Activated T-helper 1 cell treated with anti-CD3 and anti-CD28 coated beads, Interleukin-12 subunit alpha, Interleukin-12 subunit beta, Interleukin-2, Interleukin-4 antibody, amounts not matched to agents 30 ng/mL and 10 ng/mL and 1 ng/mL, durations not matched to agents 14 hours and 24 hours and 36 hours (primary cell): ENCODE measurements at regions not wholly inside any gene's neighbourhood (a gene's known extent, or its start where the extent isn't known, plus 50 kb on each side); places are given as distances from the start of the nearest gene placed in this dataset.

Experiments
- DNase-seq: peaks from one replicate; pipeline ENCODE4 v3.0.0; 2021; ENCODE audit warnings: low spot score
- H3K27ac Mint-ChIP-seq: one replicate; pipeline ENCODE4 v1.8.0; 2021; ENCODE audit warnings: mild to moderate bottlenecking, mixed read lengths
- H3K27me3 Mint-ChIP-seq: one replicate; pipeline ENCODE4 v1.8.0; 2022; ENCODE audit warnings: mild to moderate bottlenecking, moderate library complexity, mixed read lengths; ENCODE audit not compliant: insufficient read depth
- H3K36me3 Mint-ChIP-seq: one replicate; pipeline ENCODE4 v1.8.0; 2021; ENCODE audit warnings: low read depth, mixed read lengths
- H3K4me1 Mint-ChIP-seq: one replicate; pipeline ENCODE4 v1.8.0; 2021; ENCODE audit warnings: low read depth, mixed read lengths
- H3K4me3 Mint-ChIP-seq: one replicate; pipeline ENCODE4 v1.8.0; 2021; ENCODE audit warnings: mild to moderate bottlenecking, moderate library complexity, mixed read lengths
- H3K9me3 Mint-ChIP-seq: one replicate; pipeline ENCODE4 v1.8.0; 2021; ENCODE audit warnings: mixed read lengths
- intact Hi-C: fragments of 100-400 bp; cut with micrococcal nuclease; formaldehyde crosslinking; loops from one replicate; pipeline ENCODE4 v1.15.1; 2024

- no peak overlapping the region for H3K27ac Mint-ChIP-seq
- H3K4me3 Mint-ChIP-seq = no peak overlapping the region
- no peaks in the 10 kb centered on the region for H3K27me3 Mint-ChIP-seq
- H3K9me3 Mint-ChIP-seq = no peaks in the 10 kb centered on the region
- H3K4me1 Mint-ChIP-seq = no peaks in the 10 kb centered on the region
- DNase-seq = no peak
- H3K36me3 Mint-ChIP-seq = no peaks in the 10 kb centered on the region
- intact Hi-C loops = no loop called here
Measured at GRCh38 chr10:108877095-108877561, 1046.2 kb downstream of the XPNPEP1 start.

GRCh38 chr10:108872854-108873253 lies 1050.5 kb downstream of the XPNPEP1 start:
- Mint-ChIP-seq H3K9me3 (no peaks in the 10 kb centered on the region), H3K27ac (no peak overlapping the region), H3K36me3 (no peaks in the 10 kb centered on the region), H3K27me3 (no peaks in the 10 kb centered on the region), H3K4me1 (no peaks in the 10 kb centered on the region), H3K4me3 (no peak overlapping the region)
- no peak for DNase-seq
- intact Hi-C loops = no loop called here

GRCh38 chr10:108868881-108869280 lies 1054.4 kb downstream of the XPNPEP1 start:
- no peaks in the 10 kb centered on the region for H3K27me3 Mint-ChIP-seq
- no peak overlapping the region for H3K27ac Mint-ChIP-seq
- DNase-seq = no peak
- peaks cover 4% of the 10 kb centered on the region for H3K9me3 Mint-ChIP-seq
- no peaks in the 10 kb centered on the region for H3K36me3 Mint-ChIP-seq
- no peaks in the 10 kb centered on the region for H3K4me1 Mint-ChIP-seq
- no peak overlapping the region for H3K4me3 Mint-ChIP-seq
- intact Hi-C loops = no loop called here

DNA sequence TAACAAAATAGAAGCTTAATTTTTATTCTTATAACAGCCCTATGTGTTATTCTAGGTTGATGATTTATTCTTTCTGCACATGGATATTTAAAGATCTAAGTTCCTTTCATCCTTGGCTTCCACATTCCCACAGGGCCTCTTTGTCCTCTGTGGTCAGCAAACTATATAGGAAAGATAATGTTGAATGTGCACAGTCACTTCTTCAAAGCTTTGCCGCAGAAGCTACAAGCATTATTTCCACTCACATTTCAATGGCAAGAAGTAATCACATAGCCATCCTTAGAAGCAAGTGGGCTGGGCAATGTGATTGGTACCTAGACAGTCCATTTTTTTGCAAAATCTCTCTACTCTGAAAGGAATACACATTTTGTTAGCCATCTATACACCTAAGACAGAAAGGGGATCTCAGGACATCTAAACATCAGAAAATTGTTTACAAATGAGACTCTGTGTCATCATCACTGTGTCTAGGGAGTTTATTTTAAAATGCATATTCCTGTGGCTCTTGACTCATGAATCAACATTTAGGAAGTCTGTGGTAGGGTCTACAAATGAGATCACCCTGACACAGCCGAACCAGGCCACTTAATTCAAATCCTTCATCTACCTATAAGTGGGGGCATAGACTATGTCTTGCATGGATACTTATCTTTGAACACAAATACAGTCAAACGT lies 1060.5 kb downstream of the XPNPEP1 start:
- intact Hi-C loops = no loop called here
- no peak overlapping the region for H3K27ac Mint-ChIP-seq
- no peaks in the 10 kb centered on the region for H3K27me3 Mint-ChIP-seq

DNA sequence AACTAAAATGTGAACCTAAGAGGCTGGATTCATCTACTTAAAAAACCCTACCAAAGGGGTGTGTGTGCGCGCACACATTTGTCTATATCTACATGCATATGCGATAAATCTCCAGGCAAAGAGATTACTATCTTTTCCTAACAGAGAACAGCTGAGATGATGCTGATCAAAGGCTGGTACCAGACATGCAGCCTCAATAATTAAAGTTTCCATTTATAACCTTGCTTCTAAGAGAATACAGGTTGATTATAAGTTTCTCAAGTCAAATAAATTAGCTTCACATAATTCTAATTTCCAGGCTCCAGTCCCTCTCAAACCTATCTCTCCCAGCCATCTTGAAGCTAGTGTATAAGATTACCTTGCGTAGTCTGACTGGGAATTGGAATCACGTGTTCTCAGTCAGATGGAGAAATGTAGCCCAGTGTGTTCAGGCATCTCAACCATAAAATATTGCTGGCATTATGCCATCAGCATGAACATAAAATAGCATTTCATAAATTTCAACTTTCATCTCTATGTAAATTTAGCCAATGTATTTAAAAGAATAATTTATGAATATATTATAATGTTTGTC lies 1062.0 kb downstream of the XPNPEP1 start:
- H3K9me3 Mint-ChIP-seq = no peaks in the 10 kb centered on the region
- H3K27ac Mint-ChIP-seq = no peak overlapping the region
- H3K4me1 Mint-ChIP-seq = no peaks in the 10 kb centered on the region
- no peak overlapping the region for H3K4me3 Mint-ChIP-seq
- DNase-seq = no peak
- H3K36me3 Mint-ChIP-seq = no peaks in the 10 kb centered on the region
- H3K27me3 Mint-ChIP-seq = no peaks in the 10 kb centered on the region
- intact Hi-C loops = no loop called here

More for the DNA sequence above, 1060.5 kb downstream of the XPNPEP1 start:
- no peak for DNase-seq
- H3K4me1 Mint-ChIP-seq = no peaks in the 10 kb centered on the region
- H3K9me3 Mint-ChIP-seq = peaks cover 4% of the 10 kb centered on the region
- H3K4me3 Mint-ChIP-seq = no peak overlapping the region
- H3K36me3 Mint-ChIP-seq = no peaks in the 10 kb centered on the region

GRCh38 chr10:108852211-108852610 lies 1071.1 kb downstream of the XPNPEP1 start:
- no peak for DNase-seq
- intact Hi-C loops = no loop called here
- Mint-ChIP-seq H3K4me1 (no peaks in the 10 kb centered on the region), H3K4me3 (no peak overlapping the region), H3K27ac (no peak overlapping the region), H3K27me3 (no peaks in the 10 kb centered on the region), H3K9me3 (no peaks in the 10 kb centered on the region), H3K36me3 (no peaks in the 10 kb centered on the region)

- peaks cover 3% of the 10 kb centered on the region for H3K9me3 Mint-ChIP-seq
- H3K4me1 Mint-ChIP-seq = no peaks in the 10 kb centered on the region
- no peaks in the 10 kb centered on the region for H3K27me3 Mint-ChIP-seq
- intact Hi-C loops = no loop called here
- H3K27ac Mint-ChIP-seq = no peak overlapping the region
- no peaks in the 10 kb centered on the region for H3K36me3 Mint-ChIP-seq
- DNase-seq = no peak
- no peak overlapping the region for H3K4me3 Mint-ChIP-seq
Measured at GRCh38 chr10:108850138-108850854, 1073.0 kb downstream of the XPNPEP1 start.

DNA sequence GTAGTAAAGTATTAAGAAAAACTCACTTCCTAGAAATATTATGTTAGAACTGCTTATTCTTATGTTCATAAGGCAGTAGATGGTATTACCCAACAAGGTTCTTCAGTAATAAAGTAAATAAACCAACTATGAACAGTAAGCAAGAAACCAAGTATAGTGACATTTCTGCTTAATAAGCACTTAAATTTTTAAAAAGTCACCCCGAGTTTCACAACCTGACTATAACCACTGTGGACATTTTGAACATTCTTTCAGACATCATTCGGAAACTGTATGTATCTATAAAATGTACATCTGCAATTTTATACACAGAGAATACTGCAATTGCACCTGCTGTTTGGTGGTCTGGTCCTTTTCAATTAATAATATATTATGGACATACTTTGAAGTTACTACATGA lies 1073.6 kb downstream of the XPNPEP1 start:
- intact Hi-C loops = no loop called here
- no peaks in the 10 kb centered on the region for H3K27me3 Mint-ChIP-seq
- H3K36me3 Mint-ChIP-seq = no peaks in the 10 kb centered on the region
- H3K9me3 Mint-ChIP-seq = peaks cover 3% of the 10 kb centered on the region
- no peak for DNase-seq
- no peak overlapping the region for H3K27ac Mint-ChIP-seq
- H3K4me1 Mint-ChIP-seq = no peaks in the 10 kb centered on the region
- H3K4me3 Mint-ChIP-seq = no peak overlapping the region

DNA sequence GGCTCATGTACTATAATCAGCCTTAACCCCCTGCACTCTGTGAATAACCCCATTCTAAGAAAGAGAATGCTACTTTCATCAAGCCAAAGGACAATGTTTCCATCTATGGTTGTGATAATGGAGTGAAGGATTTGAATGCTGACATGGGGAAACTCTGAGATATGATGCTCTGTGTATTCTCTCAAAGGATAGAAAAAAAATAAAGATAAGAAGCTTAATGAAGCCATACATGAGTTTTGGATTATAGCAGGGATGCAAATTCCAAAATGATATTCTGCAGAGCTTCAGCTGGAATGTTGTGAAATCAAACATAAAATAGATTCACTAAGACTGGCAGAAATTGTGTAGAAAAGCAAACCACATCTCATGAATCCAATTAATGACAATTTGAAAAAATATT lies 1074.1 kb downstream of the XPNPEP1 start:
- no peaks in the 10 kb centered on the region for H3K4me1 Mint-ChIP-seq
- intact Hi-C loops = no loop called here
- H3K36me3 Mint-ChIP-seq = no peaks in the 10 kb centered on the region

DNA sequence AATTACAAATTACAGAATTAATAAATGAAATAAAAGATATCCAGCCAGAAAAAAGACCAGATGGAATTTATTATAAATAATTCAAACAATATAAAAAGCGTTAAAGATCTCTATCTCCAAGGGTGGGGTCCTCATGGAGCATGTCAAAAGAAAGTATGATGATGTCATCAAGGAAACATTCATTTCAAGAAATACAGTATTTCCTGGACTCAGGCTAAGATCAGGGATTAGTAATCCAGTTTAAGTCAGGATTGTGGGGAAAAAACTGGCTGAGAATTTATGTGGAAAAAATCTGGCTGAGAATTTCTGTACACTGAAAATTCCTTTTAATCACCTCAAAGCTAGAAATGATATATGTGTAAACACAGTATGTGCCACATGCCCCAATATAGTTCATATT lies 1075.3 kb downstream of the XPNPEP1 start:
- intact Hi-C loops = no loop called here
- no peak overlapping the region for H3K27ac Mint-ChIP-seq
- no peaks in the 10 kb centered on the region for H3K4me1 Mint-ChIP-seq
- H3K9me3 Mint-ChIP-seq = peaks cover 3% of the 10 kb centered on the region
- H3K27me3 Mint-ChIP-seq = no peaks in the 10 kb centered on the region
- no peak for DNase-seq
- H3K4me3 Mint-ChIP-seq = no peak overlapping the region
- no peaks in the 10 kb centered on the region for H3K36me3 Mint-ChIP-seq

More for the DNA sequence above, 1074.1 kb downstream of the XPNPEP1 start:
- H3K27ac Mint-ChIP-seq = no peak overlapping the region
- no peak overlapping the region for H3K4me3 Mint-ChIP-seq
- peaks cover 3% of the 10 kb centered on the region for H3K9me3 Mint-ChIP-seq
- DNase-seq = no peak
- H3K27me3 Mint-ChIP-seq = no peaks in the 10 kb centered on the region

GRCh38 chr10:108840944-108841343 lies 1082.4 kb downstream of the XPNPEP1 start:
- no peak overlapping the region for H3K4me3 Mint-ChIP-seq
- no peak for DNase-seq
- no peak overlapping the region for H3K27ac Mint-ChIP-seq
- intact Hi-C loops = no loop called here
- no peaks in the 10 kb centered on the region for H3K4me1 Mint-ChIP-seq
- H3K9me3 Mint-ChIP-seq = peaks cover 3% of the 10 kb centered on the region
- no peaks in the 10 kb centered on the region for H3K36me3 Mint-ChIP-seq
- H3K27me3 Mint-ChIP-seq = no peaks in the 10 kb centered on the region

GRCh38 chr10:108836362-108836761 lies 1086.9 kb downstream of the XPNPEP1 start:
- no peaks in the 10 kb centered on the region for H3K27me3 Mint-ChIP-seq
- no peaks in the 10 kb centered on the region for H3K9me3 Mint-ChIP-seq
- H3K4me1 Mint-ChIP-seq = no peaks in the 10 kb centered on the region
- no peak for DNase-seq
- intact Hi-C loops = no loop called here
- no peaks in the 10 kb centered on the region for H3K36me3 Mint-ChIP-seq
- H3K4me3 Mint-ChIP-seq = no peak overlapping the region
- no peak overlapping the region for H3K27ac Mint-ChIP-seq

DNA sequence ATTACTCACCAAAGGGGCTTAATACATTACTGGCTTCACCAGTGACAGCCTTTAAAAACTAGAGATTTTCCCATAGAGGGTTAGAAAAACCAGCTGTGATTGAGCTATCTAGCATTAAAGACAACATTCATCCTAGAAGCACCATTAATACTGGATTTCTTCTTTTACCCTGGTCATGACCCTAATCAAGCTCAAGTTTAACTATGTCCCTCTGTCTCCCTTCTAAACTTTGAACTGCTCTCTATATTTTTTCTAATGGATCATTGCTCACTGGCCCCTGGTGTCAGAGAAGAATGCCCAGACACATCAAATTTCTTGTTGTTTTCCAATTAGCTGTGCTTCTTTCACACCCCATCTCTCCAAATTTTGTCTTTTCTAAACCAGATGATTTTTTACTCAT lies 1101.3 kb downstream of the XPNPEP1 start:
- no peak for DNase-seq
- no peak overlapping the region for H3K27ac Mint-ChIP-seq
- H3K27me3 Mint-ChIP-seq = no peaks in the 10 kb centered on the region
- intact Hi-C loops = no loop called here
- no peak overlapping the region for H3K4me3 Mint-ChIP-seq
- H3K4me1 Mint-ChIP-seq = no peaks in the 10 kb centered on the region
- no peaks in the 10 kb centered on the region for H3K9me3 Mint-ChIP-seq
- H3K36me3 Mint-ChIP-seq = no peaks in the 10 kb centered on the region
